HEK293 (cell line): ENCODE measurements at regions not wholly inside any gene's neighbourhood (a gene's known extent, or its start where the extent isn't known, plus 50 kb on each side); places are given as distances from the start of the nearest gene placed in this dataset.

Source experiments
- CTCF ChIA-PET: fragments of 350-600 bp; formaldehyde crosslinking; extraction: SDS; loops from one replicate; lab custom pipeline; 2021; ENCODE audit warnings: antibody characterized with exemption; lab: Yijun Ruan, JAX
- POLR2A ChIA-PET: fragments of 300-600 bp; formaldehyde crosslinking; extraction: SDS; loops from one replicate; lab custom pipeline; 2020; ENCODE audit warnings: antibody characterized with exemption, inconsistent platforms; lab: Yijun Ruan, JAX
- H3K27ac ChIP-seq: fragments of 200-500 bp; sonication (Bioruptor generic); 2 replicates; pipeline ENCODE4 v1.5.1; 2014; ENCODE audit warnings: low read depth, low read length, control low read depth, inconsistent platforms; ENCODE audit errors: extremely low read depth
- H3K36me3 ChIP-seq, 2 experiments: fragments of 200-500 bp in 1 of 2; sonication (Bioruptor generic) in 1 of 2; 1 replicate in 1 of 2; 2 replicates in 1 of 2; pipeline ENCODE4 v1.5.1; 2014 to 2017; ENCODE audit warnings: inconsistent platforms in 2 of 2, low read length in 2 of 2; ENCODE audit not compliant: control insufficient read depth in 2 of 2, insufficient read depth in 1 of 2
- H3K4me1 ChIP-seq: fragments of 200-500 bp; sonication (Bioruptor generic); 2 replicates; pipeline ENCODE4 v1.5.1; 2014; ENCODE audit warnings: mild to moderate bottlenecking, low read length, inconsistent platforms; ENCODE audit not compliant: control insufficient read depth, insufficient read depth
- H3K4me3 ChIP-seq: 2 replicates; pipeline ENCODE4 v1.5.1; 2011; ENCODE audit warnings: low read depth, mild to moderate bottlenecking, control low read depth, low read length, moderate library complexity
- H3K9me3 ChIP-seq: fragments of 200-500 bp; sonication (Bioruptor generic); 2 replicates; pipeline ENCODE4 v1.5.1; 2014; ENCODE audit warnings: low read depth, low read length, inconsistent platforms; ENCODE audit not compliant: control insufficient read depth, insufficient read depth
- KLF1 ChIP-seq: fragments of 450-650 bp; formaldehyde crosslinking; IDR thresholded peaks from 2 replicates; pipeline ENCODE4 v1.5.1; 2016; ENCODE audit warnings: missing biosample characterization, missing genetic modification characterization
- KLF10 ChIP-seq: fragments of 450-650 bp; IDR thresholded peaks from 2 replicates; pipeline ENCODE4 v1.5.1; 2018; ENCODE audit warnings: missing biosample characterization, mild to moderate bottlenecking, missing genetic modification characterization
- OVOL3 ChIP-seq: fragments of 450-650 bp; formaldehyde crosslinking; IDR thresholded peaks from 2 replicates; pipeline ENCODE4 v1.5.1; 2016; ENCODE audit warnings: missing biosample characterization, missing genetic modification characterization
- PRDM4 ChIP-seq: fragments of 450-650 bp; formaldehyde crosslinking; IDR thresholded peaks from 2 replicates; pipeline ENCODE4 v1.5.1; 2017; ENCODE audit warnings: missing biosample characterization, missing genetic modification characterization
- ZNF132 ChIP-seq: fragments of 450-650 bp; formaldehyde crosslinking; IDR thresholded peaks from 2 replicates; pipeline ENCODE4 v1.5.1; 2017; ENCODE audit warnings: missing biosample characterization, missing genetic modification characterization, borderline replicate concordance
- ZNF133 ChIP-seq: fragments of 450-650 bp; formaldehyde crosslinking; IDR thresholded peaks from 2 replicates; pipeline ENCODE4 v1.5.1; 2016; ENCODE audit warnings: missing biosample characterization, missing genetic modification characterization
- ZNF138 ChIP-seq: fragments of 450-650 bp; formaldehyde crosslinking; IDR thresholded peaks from 2 replicates; pipeline ENCODE4 v1.5.1; 2016; ENCODE audit warnings: missing biosample characterization, missing genetic modification characterization, borderline replicate concordance
- ZNF157 ChIP-seq: fragments of 450-650 bp; formaldehyde crosslinking; IDR thresholded peaks from 2 replicates; pipeline ENCODE4 v1.5.1; 2016; ENCODE audit warnings: missing biosample characterization, missing genetic modification characterization
- ZNF2 ChIP-seq: fragments of 450-650 bp; formaldehyde crosslinking; IDR thresholded peaks from 2 replicates; pipeline ENCODE4 v1.5.1; 2016; ENCODE audit warnings: missing biosample characterization, missing genetic modification characterization
- ZNF514 ChIP-seq: fragments of 450-650 bp; formaldehyde crosslinking; IDR thresholded peaks from 2 replicates; pipeline ENCODE4 v1.5.1; 2016; ENCODE audit warnings: missing biosample characterization, missing genetic modification characterization
- ZNF548 ChIP-seq: fragments of 450-650 bp; formaldehyde crosslinking; IDR thresholded peaks from 2 replicates; pipeline ENCODE4 v1.5.1; 2016; ENCODE audit warnings: missing biosample characterization, missing genetic modification characterization
- ZNF555 ChIP-seq: fragments of 450-650 bp; formaldehyde crosslinking; conservative IDR thresholded peaks from 2 replicates; pipeline ENCODE4 v1.5.1; 2017; ENCODE audit warnings: missing biosample characterization, mild to moderate bottlenecking, missing genetic modification characterization, inconsistent platforms
- ZNF626 ChIP-seq: fragments of 450-650 bp; sonication (Bioruptor Pico); formaldehyde crosslinking; IDR thresholded peaks from 2 replicates; pipeline ENCODE4 v1.5.1; 2018; ENCODE audit warnings: missing biosample characterization, missing genetic modification characterization, inconsistent platforms
- ZNF629 ChIP-seq: fragments of 450-650 bp; formaldehyde crosslinking; IDR thresholded peaks from 2 replicates; pipeline ENCODE4 v1.5.1; 2017; ENCODE audit warnings: missing biosample characterization, missing genetic modification characterization
- ZNF704 ChIP-seq: fragments of 450-650 bp; formaldehyde crosslinking; IDR thresholded peaks from 2 replicates; pipeline ENCODE4 v1.5.1; 2016; ENCODE audit warnings: missing biosample characterization, missing genetic modification characterization
- TF ChIP-seq, protein P1 (sequence below): fragments of 450-650 bp; formaldehyde crosslinking; IDR thresholded peaks from 2 replicates; pipeline ENCODE4 v1.5.1; 2017; ENCODE audit warnings: missing biosample characterization, mild to moderate bottlenecking, missing genetic modification characterization, moderate library complexity
- TF ChIP-seq, protein P2 (sequence below): fragments of 450-650 bp; IDR thresholded peaks from 2 replicates; pipeline ENCODE4 v1.5.1; 2018; ENCODE audit warnings: missing biosample characterization, missing genetic modification characterization
- TF ChIP-seq, protein P3 (sequence below): sonication (generic); formaldehyde crosslinking; IDR thresholded peaks from 2 replicates; pipeline ENCODE4 v1.8.1; 2022; ENCODE audit warnings: mild to moderate bottlenecking, moderate library complexity, missing genetic modification reagents
- TF ChIP-seq, protein P4 (sequence below): fragments of 450-650 bp; formaldehyde crosslinking; IDR thresholded peaks from 2 replicates; pipeline ENCODE4 v1.5.1; 2016; ENCODE audit warnings: missing biosample characterization, missing genetic modification characterization

DNA sequence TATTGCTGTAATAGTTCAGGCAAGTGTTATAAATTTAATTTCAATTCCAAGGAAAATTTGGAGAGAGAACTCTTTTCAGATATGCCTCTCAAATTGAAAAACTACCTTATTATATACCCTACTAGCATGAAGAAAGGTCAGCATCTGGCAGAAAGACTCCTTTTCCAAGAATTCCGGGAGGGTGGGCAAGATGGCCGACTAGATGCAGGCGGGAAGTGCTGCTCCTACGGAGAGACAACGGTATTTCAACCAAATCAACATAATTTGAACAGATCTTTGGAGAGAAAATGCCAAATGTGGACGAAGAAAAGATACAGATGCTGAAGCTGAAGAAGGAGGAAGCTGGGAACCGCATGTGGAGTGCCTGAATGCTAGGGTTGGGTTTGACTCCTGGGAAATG lies 53.8 kb upstream of the INTU start:
- TF ChIP-seq ZNF548 (no peak), ZNF555 (tag by site-specific recombination) (no peak), ZNF514 (no peak), ZNF2 (no peak), PRDM4 (no peak), ZNF629 (tag by site-specific recombination) (no peak), KLF10 (tag by site-specific recombination) (no peak), ZNF132 (tag by site-specific recombination) (no peak), ZNF157 (no peak), KLF1 (tag by site-specific recombination) (no peak), ZNF133 (no peak), ZNF138 (tag by site-specific recombination) (no peak), OVOL3 (tag by site-specific recombination) (no peak), ZNF626 (tag by site-specific recombination) (no peak)
- TF ChIP-seq, protein P1, sequence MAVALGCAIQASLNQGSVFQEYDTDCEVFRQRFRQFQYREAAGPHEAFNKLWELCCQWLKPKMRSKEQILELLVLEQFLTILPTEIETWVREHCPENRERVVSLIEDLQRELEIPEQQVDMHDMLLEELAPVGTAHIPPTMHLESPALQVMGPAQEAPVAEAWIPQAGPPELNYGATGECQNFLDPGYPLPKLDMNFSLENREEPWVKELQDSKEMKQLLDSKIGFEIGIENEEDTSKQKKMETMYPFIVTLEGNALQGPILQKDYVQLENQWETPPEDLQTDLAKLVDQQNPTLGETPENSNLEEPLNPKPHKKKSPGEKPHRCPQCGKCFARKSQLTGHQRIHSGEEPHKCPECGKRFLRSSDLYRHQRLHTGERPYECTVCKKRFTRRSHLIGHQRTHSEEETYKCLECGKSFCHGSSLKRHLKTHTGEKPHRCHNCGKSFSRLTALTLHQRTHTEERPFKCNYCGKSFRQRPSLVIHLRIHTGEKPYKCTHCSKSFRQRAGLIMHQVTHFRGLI, result no peak
- TF ChIP-seq, protein P2, sequence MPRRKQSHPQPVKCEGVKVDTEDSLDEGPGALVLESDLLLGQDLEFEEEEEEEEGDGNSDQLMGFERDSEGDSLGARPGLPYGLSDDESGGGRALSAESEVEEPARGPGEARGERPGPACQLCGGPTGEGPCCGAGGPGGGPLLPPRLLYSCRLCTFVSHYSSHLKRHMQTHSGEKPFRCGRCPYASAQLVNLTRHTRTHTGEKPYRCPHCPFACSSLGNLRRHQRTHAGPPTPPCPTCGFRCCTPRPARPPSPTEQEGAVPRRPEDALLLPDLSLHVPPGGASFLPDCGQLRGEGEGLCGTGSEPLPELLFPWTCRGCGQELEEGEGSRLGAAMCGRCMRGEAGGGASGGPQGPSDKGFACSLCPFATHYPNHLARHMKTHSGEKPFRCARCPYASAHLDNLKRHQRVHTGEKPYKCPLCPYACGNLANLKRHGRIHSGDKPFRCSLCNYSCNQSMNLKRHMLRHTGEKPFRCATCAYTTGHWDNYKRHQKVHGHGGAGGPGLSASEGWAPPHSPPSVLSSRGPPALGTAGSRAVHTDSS (tag by site-specific recombination), result no peak
- TF ChIP-seq, protein P3, sequence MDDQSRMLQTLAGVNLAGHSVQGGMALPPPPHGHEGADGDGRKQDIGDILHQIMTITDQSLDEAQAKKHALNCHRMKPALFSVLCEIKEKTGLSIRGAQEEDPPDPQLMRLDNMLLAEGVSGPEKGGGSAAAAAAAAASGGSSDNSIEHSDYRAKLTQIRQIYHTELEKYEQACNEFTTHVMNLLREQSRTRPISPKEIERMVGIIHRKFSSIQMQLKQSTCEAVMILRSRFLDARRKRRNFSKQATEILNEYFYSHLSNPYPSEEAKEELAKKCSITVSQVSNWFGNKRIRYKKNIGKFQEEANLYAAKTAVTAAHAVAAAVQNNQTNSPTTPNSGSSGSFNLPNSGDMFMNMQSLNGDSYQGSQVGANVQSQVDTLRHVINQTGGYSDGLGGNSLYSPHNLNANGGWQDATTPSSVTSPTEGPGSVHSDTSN (CRISPR knock-in tag), result no peak
- H3K4me1 ChIP-seq, result no peaks in the 10 kb centered on the region
- ChIA-PET CTCF (interaction anchor here (1.2 kb wide), 1 partner anchor 8 kb away, joined by 3 read pairs; no protein-coding TSS in a partner anchor), POLR2A (no interaction called here)
- H3K36me3 ChIP-seq, result no peaks in the 10 kb centered on the region
- H3K9me3 ChIP-seq, result no peaks in the 10 kb centered on the region
- no peak overlapping the region for H3K4me3 ChIP-seq
- H3K27ac ChIP-seq, result no peak overlapping the region

DNA sequence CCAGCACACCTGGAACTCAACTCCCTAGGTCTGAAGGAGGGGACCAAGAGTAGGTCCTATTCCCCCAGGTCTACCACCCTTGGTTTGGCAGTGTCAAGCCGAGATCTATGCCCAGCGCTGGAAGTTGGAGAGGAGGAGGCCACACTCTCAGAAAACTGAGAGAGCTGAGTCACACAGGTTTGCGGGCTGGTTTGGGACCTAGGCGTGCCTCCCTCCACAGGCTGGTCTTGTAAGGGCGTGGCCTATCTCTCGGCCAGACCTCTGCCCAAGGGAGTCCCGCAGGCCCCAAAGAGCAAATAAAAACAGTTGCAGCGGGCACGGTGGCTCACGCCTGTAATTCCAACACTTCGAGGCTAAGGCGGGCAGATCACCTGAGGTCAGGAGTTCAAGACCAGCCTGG lies 52.9 kb upstream of the INTU start:
- CTCF ChIA-PET, result no interaction called here

More for the DNA sequence above, 52.9 kb upstream of the INTU start:
- Histone ChIP-seq H3K9me3 (no peaks in the 10 kb centered on the region), H3K4me1 (no peaks in the 10 kb centered on the region), H3K4me3 (no peak overlapping the region), H3K27ac (no peak overlapping the region), H3K36me3 (no peaks in the 10 kb centered on the region)
- TF ChIP-seq ZNF704 (tag by site-specific recombination), result no peak
- TF ChIP-seq, protein P4, sequence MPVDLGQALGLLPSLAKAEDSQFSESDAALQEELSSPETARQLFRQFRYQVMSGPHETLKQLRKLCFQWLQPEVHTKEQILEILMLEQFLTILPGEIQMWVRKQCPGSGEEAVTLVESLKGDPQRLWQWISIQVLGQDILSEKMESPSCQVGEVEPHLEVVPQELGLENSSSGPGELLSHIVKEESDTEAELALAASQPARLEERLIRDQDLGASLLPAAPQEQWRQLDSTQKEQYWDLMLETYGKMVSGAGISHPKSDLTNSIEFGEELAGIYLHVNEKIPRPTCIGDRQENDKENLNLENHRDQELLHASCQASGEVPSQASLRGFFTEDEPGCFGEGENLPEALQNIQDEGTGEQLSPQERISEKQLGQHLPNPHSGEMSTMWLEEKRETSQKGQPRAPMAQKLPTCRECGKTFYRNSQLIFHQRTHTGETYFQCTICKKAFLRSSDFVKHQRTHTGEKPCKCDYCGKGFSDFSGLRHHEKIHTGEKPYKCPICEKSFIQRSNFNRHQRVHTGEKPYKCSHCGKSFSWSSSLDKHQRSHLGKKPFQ (tag by site-specific recombination), result no peak
- POLR2A ChIA-PET, result no interaction called here
